ENCODE measurements at regions not wholly inside any gene's neighbourhood (a gene's known extent, or its start where the extent isn't known, plus 50 kb on each side); places are given as distances from the start of the nearest gene placed in this dataset.

GRCh38 chr6:40185486-40185885 lies 251.2 kb upstream of the MOCS1 start:
- TF ChIP-seq, protein P1, sequence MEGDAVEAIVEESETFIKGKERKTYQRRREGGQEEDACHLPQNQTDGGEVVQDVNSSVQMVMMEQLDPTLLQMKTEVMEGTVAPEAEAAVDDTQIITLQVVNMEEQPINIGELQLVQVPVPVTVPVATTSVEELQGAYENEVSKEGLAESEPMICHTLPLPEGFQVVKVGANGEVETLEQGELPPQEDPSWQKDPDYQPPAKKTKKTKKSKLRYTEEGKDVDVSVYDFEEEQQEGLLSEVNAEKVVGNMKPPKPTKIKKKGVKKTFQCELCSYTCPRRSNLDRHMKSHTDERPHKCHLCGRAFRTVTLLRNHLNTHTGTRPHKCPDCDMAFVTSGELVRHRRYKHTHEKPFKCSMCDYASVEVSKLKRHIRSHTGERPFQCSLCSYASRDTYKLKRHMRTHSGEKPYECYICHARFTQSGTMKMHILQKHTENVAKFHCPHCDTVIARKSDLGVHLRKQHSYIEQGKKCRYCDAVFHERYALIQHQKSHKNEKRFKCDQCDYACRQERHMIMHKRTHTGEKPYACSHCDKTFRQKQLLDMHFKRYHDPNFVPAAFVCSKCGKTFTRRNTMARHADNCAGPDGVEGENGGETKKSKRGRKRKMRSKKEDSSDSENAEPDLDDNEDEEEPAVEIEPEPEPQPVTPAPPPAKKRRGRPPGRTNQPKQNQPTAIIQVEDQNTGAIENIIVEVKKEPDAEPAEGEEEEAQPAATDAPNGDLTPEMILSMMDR (IDR thresholded peaks at IDR 0.05; ENCODE audit: low read depth, low read length), result no peak
- TF ChIP-seq POLR2A (IDR thresholded peaks at IDR 0.05; ENCODE audit: extremely low read depth, insufficient read length), result no peak
- TF ChIP-seq, protein P2, sequence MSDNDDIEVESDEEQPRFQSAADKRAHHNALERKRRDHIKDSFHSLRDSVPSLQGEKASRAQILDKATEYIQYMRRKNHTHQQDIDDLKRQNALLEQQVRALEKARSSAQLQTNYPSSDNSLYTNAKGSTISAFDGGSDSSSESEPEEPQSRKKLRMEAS (IDR thresholded peaks at IDR 0.05; ENCODE audit: low read depth, low read length), result no peak
- TF ChIP-seq MYC (IDR thresholded peaks at IDR 0.05; ENCODE audit: low read depth, low read length), result no peak

Data from NB4 (cell line).